Globus pallidus (tissue), 1 donor: ENCODE measurements at regions not wholly inside any gene's neighbourhood (a gene's known extent, or its start where the extent isn't known, plus 50 kb on each side); places are given as distances from the start of the nearest gene placed in this dataset.
"Not testable (repeated sequence)": the region's sequence is repeated elsewhere in the genome, so short reads cannot be mapped to it uniquely, and the experiment has no call there.

ENCODE experiments used
- DNase-seq: peaks from one replicate; pipeline ENCODE4 v3.0.0-alpha.2; 2015; ENCODE audit warnings: low spot score

- no peak for DNase-seq
These were observed 162.6 kb downstream of the PRKX start for GRCh38 chrX:3550871-3551270.

GRCh38 chrX:3550160-3550751, 163.2 kb downstream of the PRKX start:
- no peak for DNase-seq

- DNase-seq, result no peak
These were observed 164.0 kb downstream of the PRKX start for GRCh38 chrX:3549411-3549911.

- DNase-seq, result peak; percentile 3
These were observed 164.6 kb downstream of the PRKX start for GRCh38 chrX:3548765-3549391.

GRCh38 chrX:3545901-3546300, 167.5 kb downstream of the PRKX start:
- no peak for DNase-seq

- no peak for DNase-seq
These were observed 172.1 kb downstream of the PRKX start for GRCh38 chrX:3541336-3541735.

GRCh38 chrX:3540105-3540504, 173.3 kb downstream of the PRKX start:
- DNase-seq, result no peak

- DNase-seq, result no peak
These were observed 180.8 kb downstream of the PRKX start for GRCh38 chrX:3532581-3533085.

- not testable (repeated sequence) for DNase-seq
These were observed 182.0 kb downstream of the PRKX start for GRCh38 chrX:3531435-3531834.

- no peak for DNase-seq
These were observed 183.1 kb upstream of the MXRA5 start for GRCh38 chrX:3529466-3530010.

- DNase-seq, result no peak
These were observed 181.4 kb upstream of the MXRA5 start for GRCh38 chrX:3527811-3528210.

GRCh38 chrX:3527166-3527565, 180.7 kb upstream of the MXRA5 start:
- no peak for DNase-seq

GRCh38 chrX:3526731-3527130, 180.3 kb upstream of the MXRA5 start:
- DNase-seq, result no peak

GRCh38 chrX:3526071-3526470, 179.6 kb upstream of the MXRA5 start:
- no peak for DNase-seq

GRCh38 chrX:3522101-3522650, 175.7 kb upstream of the MXRA5 start:
- DNase-seq, result no peak

GRCh38 chrX:3521396-3521795, 174.9 kb upstream of the MXRA5 start:
- DNase-seq, result no peak

GRCh38 chrX:3520982-3521381, 174.5 kb upstream of the MXRA5 start:
- no peak for DNase-seq

GRCh38 chrX:3520458-3520857, 174.0 kb upstream of the MXRA5 start:
- no peak for DNase-seq

- DNase-seq, result not testable (repeated sequence)
These were observed 172.9 kb upstream of the MXRA5 start for GRCh38 chrX:3519384-3519783.

- DNase-seq, result no peak
These were observed 172.4 kb upstream of the MXRA5 start for GRCh38 chrX:3518870-3519269.

GRCh38 chrX:3516051-3516541, 169.6 kb upstream of the MXRA5 start:
- no peak for DNase-seq

- no peak for DNase-seq
These were observed 168.5 kb upstream of the MXRA5 start for GRCh38 chrX:3514996-3515395.

GRCh38 chrX:3512150-3512549, 165.7 kb upstream of the MXRA5 start:
- not testable (repeated sequence) for DNase-seq
